HG03354 (cell line): ENCODE measurements at regions not wholly inside any gene's neighbourhood (a gene's known extent, or its start where the extent isn't known, plus 50 kb on each side); places are given as distances from the start of the nearest gene placed in this dataset.

Experiments used
- ATAC-seq: cut with Tn5 transposase; IDR thresholded peaks from one replicate; pipeline ENCODE4 v1.9.1; 2021; ENCODE audit warnings: mild to moderate bottlenecking; ENCODE audit not compliant: unreplicated experiment, poor library complexity, severe bottlenecking

DNA sequence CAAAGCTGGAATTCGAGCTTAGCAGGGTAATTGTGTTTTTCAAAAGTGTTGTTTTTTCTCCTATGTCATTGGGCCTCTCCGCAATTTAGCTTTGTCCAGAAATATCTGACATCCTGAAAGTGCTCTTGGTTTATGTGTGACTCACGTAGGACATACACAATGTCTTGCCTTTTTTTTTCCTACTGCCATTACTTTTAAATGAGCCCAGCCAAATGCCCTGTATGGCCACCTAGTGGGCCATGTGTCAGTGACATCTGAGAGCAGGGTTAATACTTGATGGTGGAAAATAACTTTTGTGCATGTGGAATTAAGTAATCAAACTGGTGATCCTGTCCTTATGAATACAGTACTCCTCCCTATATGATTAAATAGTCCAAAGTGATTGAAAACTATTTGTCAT, 1411.1 kb upstream of the TENM3 start:
- no peak for ATAC-seq

DNA sequence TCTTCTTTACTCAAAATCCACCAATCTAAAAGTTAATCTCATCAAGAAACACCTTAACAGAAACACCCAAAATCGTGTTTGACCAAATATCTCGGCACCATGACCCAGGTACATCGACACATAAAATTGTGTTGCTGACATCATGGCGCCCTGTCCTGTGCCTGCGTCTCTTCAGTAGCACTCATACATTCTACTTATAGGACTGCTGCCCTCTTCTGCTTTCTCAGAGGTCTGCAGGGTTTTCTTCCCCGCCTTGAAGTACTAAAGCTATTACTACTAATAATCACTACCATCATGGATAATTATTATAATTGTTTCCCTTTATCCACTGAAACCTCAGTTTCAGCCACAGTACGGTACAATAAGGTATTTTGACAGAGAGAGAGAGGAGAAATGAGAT, 1403.1 kb upstream of the TENM3 start:
- no peak for ATAC-seq

DNA sequence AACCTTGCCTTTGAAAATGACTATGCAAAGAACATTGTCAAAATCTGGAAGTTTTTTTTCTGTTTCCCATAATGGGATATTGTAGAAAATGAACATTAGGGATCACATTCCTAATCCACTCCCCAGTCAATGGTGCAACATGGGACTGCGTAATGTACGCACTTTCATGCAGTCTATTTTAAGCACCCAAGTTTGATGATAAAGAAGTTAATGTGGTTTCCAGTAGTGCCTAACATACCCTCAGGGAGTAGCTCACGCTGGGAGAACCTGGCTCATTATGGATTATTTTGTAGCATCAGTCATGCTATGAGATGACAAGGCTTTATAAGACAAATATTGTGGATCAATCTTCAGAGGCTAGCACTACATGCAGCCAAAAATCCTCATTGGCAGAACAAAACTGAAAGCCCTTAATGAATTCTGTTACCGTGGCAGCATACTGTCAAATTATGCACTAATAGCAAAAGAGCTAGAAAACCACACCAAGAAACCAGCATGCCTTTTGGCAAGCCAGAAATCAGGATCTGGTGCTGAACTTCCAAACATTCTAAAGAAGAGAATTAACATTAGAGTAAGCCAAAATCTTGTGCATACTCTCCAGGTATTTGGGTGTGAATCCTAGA, 1392.8 kb upstream of the TENM3 start:
- ATAC-seq = no peak

DNA sequence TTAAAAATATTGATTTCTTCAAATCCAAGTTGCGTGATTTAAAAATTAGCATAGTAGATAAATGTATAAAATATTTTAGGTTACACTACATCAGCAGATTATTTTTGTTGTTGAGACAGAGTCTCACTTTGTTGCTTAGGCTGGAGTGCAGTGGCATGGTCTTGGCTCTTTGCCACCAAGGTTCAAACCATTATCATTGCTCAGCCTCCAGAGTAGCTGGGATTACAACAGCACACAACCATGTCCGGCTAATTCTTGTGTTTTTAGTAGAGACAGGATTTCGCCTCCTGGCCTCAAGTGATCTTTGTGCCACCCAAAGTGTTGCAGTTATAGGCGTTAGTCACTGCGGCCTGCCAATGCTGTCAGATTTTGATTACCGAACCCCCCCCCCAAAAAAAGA, 1390.5 kb upstream of the TENM3 start:
- ATAC-seq = no peak

DNA sequence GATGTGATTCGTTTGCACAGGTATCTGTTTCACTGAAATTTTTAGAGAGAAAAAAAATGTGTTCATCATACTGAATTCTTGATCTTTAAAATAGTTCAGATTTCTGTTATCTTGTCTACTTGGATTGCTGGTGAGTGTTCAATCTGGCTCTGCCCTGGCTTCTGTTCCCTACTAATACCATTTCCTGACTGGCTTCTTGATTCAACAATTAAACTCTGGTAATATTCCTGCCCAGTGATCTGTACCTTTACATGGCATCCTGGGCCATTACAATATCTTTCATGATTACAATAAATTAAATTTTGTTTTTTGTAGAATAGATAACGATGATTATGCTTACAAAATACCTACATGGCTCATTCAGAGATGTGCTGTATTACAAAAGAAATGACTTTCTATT, 1388.0 kb upstream of the TENM3 start:
- no peak for ATAC-seq

DNA sequence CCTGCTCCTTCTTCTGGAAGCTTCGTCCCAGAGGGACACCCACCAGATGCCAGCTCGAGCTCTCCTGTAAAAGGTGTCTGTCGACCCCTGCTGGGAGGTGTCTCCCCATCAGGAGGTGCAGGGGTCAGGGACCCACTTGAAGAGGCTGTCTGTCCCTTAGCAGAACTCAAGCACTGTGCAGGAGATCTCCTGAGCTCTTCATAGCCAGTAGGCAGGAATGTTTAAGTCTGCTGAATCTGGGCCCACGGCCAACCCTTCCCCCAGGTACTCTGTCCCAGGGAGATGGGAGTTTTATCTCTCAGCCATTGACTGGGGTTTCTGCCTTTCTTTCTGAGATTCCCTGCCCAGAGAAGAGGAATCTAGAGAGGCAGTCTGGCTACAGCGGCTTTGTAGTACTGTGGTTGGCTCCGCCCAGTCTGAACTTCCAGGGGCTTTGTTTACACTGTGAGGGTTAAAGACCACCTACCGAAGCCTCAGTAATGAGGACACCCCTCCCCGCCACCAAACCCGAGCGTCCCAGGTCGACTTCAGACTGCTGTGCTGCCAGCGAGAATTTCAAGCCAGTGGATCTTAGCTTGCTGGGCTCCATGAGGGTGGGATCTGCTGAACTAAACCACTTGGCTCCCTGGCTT, 1383.0 kb upstream of the TENM3 start:
- ATAC-seq = no peak

DNA sequence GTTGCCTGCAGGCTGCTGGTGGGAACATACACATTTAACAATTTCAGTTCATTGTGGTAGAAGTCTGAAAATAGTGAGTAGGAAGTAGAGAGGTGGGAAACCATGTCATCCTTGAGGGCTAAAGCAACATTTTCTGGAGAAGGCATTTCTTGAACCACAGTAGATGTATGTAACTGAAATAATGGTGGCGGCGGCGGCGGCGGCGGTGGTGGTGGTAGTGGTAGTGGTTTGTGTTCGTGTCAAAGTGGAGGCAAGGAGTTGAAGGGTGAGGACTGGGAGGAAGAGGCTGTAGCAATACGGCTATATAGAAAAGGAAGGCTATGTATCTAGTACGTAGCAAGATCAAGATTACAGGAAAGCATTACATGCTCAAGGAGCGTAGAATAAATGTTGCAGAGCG, 1381.6 kb upstream of the TENM3 start:
- no peak for ATAC-seq

DNA sequence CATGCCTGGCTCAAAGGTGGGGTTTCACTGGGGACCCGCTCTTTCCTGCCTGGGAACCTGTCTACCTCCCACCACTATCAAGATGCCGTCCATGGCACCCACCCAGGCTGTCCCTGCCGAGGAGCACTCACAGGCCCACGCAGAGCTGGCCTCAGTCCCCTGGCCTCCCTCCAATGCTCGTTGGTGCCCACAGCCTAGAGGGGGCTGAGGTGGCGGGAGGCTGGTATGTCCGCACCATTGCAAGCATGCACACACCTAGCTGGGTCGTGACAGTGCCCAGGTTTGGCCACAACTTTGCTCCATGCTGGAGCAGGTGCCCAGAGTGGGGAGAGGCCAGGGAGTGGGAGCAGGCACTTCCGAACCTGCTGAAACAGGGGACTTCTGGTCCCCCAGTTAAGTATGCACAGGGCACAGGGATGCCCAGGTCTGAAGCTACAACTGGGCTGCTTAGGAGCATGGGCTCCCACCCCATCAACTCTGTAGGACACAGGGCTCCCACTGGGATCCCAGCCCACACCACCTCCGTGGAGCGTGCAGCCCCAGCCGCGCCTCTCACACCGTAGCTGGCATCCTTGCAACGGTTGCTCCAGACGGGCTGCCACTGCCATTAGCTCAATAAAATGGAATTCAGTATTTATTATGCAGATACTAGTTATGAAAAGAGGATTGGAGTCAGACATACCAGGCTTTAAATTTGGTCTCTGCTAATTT, 1376.1 kb upstream of the TENM3 start:
- ATAC-seq = no peak

DNA sequence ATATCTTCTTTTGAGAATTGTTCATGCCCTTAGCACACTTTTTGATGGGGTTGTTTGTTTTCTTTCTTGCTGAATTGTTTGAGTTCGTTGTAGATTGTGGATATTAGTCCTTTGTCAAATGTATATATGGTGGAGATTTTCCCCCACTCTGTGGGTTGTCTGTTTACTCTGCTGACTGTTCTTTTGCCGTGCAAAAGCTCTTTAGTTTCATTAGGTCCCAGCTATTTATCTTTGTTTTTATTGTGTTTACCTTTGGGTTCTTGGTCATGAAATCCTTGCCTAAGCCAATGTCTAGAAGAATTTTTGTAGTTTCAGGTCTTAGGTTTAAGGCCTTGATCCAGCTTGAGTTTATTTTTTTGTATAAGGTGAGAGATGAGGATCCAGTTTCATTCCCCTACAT, 1372.6 kb upstream of the TENM3 start:
- ATAC-seq = no peak

DNA sequence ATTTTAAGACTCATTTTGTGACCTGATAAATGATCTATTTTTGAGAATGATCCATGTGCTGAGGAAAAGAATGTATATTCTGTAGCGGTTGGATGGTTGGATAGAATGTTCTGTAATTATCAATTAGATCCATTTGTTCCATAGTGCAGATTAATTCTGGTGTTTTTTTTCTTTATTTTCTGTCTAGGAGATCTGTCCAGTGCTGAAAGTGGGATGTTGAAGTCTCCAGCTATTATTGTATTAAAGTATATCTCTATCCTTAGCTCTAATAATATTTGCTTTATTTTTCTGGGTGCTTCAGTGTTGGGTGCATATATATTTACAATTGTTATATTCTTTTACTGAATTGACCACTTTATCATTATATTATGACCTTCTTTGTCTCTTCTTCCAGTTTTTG, 1344.9 kb upstream of the TENM3 start:
- no peak for ATAC-seq

DNA sequence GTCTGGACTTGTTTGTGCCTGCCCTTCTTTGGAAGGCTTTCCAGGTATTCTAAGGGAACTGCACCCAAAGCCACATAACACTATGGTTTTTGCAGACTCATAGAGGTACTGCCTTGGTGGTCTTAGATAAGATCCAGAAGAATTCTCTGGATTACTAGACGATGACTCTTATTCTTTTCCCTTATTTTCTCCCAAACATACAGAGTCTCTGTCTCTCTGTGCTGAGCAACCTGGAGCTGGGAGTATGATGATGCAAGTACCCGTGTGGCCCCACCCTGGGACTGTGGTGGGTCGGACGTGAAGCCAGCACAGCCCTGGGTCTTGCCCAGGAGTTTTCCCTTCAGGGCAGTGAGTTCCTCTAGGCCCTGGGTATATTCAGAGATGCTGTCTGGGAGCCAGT, 1342.4 kb upstream of the TENM3 start:
- no peak for ATAC-seq

DNA sequence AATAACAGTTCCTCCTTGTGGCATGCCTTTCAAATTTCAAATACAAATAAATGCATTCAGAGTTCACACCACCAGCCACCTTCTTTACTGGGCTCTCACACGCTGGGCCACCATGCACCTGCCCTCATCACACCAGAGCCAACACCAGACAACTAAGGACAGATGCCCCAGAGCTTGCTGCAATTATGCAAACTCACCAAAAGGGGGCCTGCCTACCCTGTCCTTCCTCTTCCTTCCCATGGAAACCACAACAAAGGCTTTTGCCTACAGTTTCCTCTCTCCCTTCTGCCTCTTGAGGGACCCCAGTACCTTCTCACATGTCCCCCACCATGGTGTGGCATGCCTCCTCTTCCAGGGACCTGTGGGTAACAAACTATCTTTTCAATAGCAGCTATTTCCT, 1333.9 kb upstream of the TENM3 start:
- ATAC-seq = no peak

DNA sequence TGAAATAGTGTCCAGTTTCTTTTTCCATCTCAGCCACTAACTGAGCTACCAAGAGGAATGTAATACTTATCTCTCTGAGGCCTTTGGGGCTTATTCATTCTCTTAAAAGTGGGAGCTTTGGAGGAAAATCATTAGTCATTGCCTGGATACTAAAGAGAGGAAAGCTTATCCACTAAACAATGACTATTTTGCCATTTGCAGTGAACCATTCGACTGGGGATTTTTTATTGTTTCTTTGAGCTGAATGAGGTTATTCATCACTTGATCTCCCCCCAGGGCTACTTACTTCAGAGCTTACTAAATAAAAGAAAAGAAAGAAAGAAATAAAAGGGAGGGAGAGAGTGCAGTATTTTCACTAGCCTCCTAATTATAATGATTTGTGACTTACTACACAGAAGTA, 1329.5 kb upstream of the TENM3 start:
- no peak for ATAC-seq

DNA sequence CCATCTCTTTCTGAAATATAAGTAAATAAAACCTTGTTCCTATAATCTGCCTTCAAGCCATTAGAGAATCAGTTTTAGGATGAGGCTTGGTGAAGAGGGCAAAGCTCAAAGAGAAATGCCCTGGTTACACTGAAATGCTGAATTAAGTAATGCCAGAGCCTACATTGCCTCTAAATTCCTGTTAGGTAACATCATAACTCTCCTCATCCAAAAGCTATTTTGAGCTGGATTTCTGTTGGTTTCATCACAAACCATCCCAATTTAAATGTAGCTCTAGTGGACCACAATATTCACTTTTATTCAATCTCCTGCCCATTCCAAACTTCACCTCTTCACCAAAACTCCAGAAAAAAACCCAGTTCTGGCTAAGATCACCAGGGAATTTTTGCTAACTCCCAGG, 1319.7 kb upstream of the TENM3 start:
- no peak for ATAC-seq

DNA sequence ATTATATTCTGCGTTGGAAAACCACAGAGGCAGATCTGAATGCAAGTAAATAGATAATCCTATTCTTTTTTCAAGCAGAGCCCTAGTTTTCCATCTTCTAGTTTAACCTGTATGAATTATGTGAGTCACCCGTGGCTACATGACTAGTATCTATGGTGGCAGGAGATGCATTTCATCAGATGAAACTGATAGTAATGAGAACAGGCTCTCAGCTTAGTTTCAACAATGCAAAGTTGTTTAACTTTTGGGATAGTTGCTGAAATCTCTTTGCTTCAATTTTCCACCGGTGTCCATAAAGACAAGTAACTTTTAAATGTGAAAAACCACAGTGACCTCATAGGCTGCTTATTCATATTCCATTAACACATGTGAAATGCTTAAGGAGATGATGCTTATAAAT, 1317.4 kb upstream of the TENM3 start:
- ATAC-seq = no peak

DNA sequence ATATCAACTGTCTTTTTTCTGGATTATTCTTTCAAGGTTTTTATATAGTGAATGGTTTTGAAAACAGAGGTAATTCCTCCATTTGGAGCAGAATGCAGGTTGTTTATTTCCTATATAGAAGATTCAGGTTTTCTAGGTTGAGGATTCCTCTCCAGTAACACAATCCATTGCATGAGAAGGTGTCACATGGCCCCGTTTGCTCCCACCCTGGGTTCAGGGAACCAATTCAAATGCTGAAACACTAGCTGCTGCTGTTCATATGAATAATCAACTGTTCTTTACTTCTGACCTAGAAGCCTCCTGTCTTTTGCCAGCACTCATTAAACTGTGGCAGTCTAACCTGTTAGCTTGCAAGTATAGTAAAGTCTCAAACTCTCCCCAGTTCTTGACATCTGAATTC, 1316.9 kb upstream of the TENM3 start:
- ATAC-seq = no peak

DNA sequence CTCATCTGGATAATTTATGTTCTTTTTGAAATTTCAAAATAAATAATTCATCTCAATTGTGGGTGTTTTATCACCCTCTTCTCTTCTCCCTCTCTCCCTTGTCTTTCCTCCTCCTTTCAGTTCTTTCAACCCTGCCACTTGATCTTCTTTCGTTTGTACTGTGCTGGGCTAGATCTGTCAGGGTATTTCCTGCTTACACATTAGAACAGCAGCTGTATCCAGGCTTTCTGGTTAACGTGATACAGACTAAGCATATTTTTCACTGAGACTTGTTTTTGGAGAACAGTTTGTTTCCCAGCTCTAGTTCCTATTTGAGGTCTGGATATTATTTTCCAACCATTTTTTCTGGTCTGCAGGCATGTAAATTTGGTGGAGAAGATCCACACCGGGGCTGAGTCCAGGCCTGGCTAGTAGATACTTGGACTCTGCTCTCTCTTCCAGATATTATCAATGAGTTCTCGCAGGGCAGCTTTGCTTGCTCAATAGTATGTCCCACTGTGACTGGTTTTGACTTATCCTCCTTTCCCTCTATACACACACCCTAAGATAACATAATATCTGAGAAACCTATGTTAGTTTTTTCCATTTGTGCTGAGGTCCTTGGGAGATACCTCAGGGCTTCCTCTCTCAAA, 1310.7 kb upstream of the TENM3 start:
- ATAC-seq = no peak

DNA sequence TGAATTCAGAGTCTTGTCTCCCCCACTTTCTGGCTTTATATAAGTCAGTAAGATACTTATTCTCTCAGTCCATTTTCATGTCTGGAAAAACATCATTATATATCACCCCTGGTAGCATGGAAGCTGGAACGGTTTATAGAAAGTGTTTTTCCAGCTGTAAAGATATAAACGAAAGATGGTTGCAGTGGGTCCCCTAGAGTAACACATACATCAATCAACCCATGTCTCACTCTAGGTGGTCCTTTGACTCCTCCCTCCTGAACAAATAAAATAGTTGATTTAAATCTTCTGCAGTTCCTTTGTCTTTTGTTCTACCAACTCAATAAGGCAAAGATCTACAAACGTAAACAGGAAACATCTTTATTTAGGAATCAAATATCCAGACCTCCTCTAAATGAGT, 1306.1 kb upstream of the TENM3 start:
- no peak for ATAC-seq

DNA sequence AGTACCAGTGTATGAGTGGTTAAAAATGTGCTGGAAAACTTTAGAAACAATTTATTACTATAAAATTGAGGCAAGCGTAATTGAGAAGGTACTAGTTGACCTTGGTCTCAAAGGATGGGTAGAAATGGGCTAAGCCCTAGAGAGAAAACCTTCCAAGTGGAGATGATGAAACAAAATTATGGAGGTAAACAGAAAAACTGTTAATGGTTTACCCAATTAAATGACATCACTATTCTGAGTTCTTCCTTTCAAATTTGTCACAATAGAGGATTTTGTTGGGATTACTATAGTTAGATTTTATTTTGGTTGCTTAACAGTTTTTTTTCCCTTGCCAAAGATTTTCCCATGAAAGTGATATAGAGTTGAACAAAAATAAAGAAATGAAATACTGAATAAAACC, 1302.5 kb upstream of the TENM3 start:
- no peak for ATAC-seq

DNA sequence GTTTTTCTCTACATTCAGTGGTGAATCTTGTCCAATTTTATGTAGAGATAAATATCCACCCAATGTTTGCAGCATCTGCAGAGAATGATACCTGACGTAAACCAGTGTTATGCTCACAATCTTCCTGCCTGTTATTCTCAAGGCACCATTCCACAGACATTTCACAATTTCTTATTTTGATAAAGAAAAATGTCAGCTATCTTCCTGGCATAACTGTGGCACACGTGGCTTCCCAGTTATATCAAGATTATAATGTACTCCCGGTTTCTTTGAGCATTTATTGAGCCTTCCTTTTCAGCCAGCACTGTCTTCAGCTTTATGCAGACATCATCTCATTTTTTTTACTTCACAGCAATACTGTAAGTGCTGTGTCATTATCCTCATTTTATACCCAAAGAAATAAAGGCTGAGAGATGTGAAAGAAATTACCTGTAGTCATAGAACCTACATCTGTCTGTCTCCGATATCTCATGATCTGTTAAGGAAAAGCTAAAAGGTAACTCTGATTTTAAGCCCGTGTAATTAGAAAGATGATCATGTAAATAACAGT, 1300.8 kb upstream of the TENM3 start:
- ATAC-seq = no peak

DNA sequence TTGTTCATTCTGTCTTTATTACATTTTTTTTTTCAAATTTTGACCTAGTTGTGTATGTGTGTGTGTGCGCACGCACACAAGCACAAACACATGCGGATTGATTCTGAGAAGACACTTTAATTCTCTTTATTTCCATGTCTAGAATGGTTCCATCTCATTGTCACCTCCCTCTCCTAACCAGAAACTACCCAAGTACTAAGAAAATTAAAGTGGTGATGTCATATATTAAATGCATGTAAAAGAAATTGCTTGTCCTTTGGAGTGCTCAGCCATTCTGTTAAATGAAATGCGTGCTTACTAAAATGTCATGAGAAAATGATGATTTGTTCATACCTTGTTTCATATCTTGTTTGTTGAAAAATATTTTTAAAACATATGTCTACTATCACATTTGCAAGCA, 1297.0 kb upstream of the TENM3 start:
- ATAC-seq = no peak
